Adrenal gland (tissue), 5 donors: ENCODE measurements at regions not wholly inside any gene's neighbourhood (a gene's known extent, or its start where the extent isn't known, plus 50 kb on each side); places are given as distances from the start of the nearest gene placed in this dataset.

Experiments used
- POLR2A ChIP-seq, 2 donors: fragments of 450-650 bp; IDR thresholded peaks; one replicate each; pipeline ENCODE4 v1.6.1; 2017; ENCODE audit warnings: antibody characterized with exemption in 2 of 2, mild to moderate bottlenecking in 2 of 2, moderate library complexity in 1 of 2
- TF ChIP-seq, protein P1 (sequence below), 6 experiments: fragments of 450-650 bp in 4 of 6; fragments of 200-600 bp in 2 of 6; sonication (generic) in 1 of 6; IDR thresholded peaks; 1 replicate in 5 of 6; 2 replicates in 1 of 6; pipeline versions ENCODE4 v1.5.1 to v1.8.0; 2016 to 2021; ENCODE audit warnings: antibody characterized with exemption in 6 of 6, mild to moderate bottlenecking in 2 of 6, moderate library complexity in 1 of 6
- donor health status: DM: no; HTN: no; CAD: no.

DNA sequence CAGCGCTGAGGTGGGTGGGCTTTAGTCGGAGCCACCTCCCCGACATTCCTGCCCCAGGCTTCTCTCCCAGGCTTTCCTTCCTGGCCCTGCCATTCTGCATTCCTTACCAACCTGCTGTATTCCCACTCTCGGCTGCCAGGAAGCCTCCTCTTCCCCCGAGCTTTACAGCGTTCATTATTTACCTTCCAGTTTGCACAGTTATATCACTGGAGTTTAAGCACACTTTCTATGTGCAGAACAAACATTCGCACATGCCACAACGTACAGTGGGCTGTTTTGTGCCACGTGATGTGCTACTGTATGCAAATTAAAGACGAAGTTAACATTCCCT lies 246.3 kb downstream of the SOX11 start:
- TF ChIP-seq, protein P1, sequence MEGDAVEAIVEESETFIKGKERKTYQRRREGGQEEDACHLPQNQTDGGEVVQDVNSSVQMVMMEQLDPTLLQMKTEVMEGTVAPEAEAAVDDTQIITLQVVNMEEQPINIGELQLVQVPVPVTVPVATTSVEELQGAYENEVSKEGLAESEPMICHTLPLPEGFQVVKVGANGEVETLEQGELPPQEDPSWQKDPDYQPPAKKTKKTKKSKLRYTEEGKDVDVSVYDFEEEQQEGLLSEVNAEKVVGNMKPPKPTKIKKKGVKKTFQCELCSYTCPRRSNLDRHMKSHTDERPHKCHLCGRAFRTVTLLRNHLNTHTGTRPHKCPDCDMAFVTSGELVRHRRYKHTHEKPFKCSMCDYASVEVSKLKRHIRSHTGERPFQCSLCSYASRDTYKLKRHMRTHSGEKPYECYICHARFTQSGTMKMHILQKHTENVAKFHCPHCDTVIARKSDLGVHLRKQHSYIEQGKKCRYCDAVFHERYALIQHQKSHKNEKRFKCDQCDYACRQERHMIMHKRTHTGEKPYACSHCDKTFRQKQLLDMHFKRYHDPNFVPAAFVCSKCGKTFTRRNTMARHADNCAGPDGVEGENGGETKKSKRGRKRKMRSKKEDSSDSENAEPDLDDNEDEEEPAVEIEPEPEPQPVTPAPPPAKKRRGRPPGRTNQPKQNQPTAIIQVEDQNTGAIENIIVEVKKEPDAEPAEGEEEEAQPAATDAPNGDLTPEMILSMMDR (IDR thresholded peaks at IDR 0.05) = no peak
- TF ChIP-seq POLR2A (IDR thresholded peaks at IDR 0.05) = no peak
